ENCODE measurements at regions not wholly inside any gene's neighbourhood (a gene's known extent, or its start where the extent isn't known, plus 50 kb on each side); places are given as distances from the start of the nearest gene placed in this dataset.

DNA sequence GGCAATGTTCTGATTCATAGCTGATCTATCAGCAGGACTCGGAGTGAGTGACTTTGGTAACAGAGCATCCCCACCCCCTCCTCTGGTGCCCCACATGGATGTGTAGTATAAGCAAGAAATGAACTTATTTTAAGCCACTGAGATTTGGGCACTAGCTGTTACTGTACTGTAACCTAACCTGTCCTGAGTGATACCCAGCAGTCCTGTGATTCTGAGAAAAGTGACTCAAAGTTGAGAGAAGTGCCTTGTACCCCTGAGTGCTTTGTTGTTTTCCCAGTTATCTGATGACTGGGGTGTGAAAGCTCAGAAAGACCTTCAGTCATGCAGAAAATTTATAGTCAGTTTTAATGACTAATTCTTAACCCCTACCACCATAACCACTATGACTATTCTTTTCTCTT, 439.9 kb upstream of the RBMS3 start:
- no peak overlapping the region for H3K4me3 ChIP-seq (ENCODE audit: low read length)
- no peak overlapping the region for H3K4me2 ChIP-seq (ENCODE audit: low read length)
- no peaks in the 10 kb centered on the region for H3K9me3 ChIP-seq (ENCODE audit: control insufficient read depth, insufficient read depth, low read length)
- TF ChIP-seq EZH2phosphoT487 (IDR thresholded peaks at IDR 0.05; ENCODE audit: borderline replicate concordance, low read length) = no peak
- TF ChIP-seq, protein P1, sequence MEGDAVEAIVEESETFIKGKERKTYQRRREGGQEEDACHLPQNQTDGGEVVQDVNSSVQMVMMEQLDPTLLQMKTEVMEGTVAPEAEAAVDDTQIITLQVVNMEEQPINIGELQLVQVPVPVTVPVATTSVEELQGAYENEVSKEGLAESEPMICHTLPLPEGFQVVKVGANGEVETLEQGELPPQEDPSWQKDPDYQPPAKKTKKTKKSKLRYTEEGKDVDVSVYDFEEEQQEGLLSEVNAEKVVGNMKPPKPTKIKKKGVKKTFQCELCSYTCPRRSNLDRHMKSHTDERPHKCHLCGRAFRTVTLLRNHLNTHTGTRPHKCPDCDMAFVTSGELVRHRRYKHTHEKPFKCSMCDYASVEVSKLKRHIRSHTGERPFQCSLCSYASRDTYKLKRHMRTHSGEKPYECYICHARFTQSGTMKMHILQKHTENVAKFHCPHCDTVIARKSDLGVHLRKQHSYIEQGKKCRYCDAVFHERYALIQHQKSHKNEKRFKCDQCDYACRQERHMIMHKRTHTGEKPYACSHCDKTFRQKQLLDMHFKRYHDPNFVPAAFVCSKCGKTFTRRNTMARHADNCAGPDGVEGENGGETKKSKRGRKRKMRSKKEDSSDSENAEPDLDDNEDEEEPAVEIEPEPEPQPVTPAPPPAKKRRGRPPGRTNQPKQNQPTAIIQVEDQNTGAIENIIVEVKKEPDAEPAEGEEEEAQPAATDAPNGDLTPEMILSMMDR (IDR thresholded peaks at IDR 0.05; ENCODE audit: low read depth, low read length, poor library complexity, severe bottlenecking) = no peak
- H3K9me2 ChIP-seq (replicated peaks; ENCODE audit: control insufficient read depth, low read length) = no peaks in the 10 kb centered on the region
- H3F3A ChIP-seq (ENCODE audit: control insufficient read depth, insufficient read depth) = no peaks in the 10 kb centered on the region
- H3K4me1 ChIP-seq (ENCODE audit: control insufficient read depth, low read length) = no peaks in the 10 kb centered on the region
- H3K27me3 ChIP-seq (ENCODE audit: control insufficient read depth, low read length) = no peaks in the 10 kb centered on the region
- no peaks in the 10 kb centered on the region for H3K79me2 ChIP-seq (ENCODE audit: control insufficient read depth, low read length)
- H3K27ac ChIP-seq (ENCODE audit: low read depth, low read length) = no peak overlapping the region
- no peaks in the 10 kb centered on the region for H4K20me1 ChIP-seq (ENCODE audit: control insufficient read depth, insufficient read depth, low read depth, low read length)
- H3K36me3 ChIP-seq (ENCODE audit: control insufficient read depth, low read length) = no peaks in the 10 kb centered on the region

DNA sequence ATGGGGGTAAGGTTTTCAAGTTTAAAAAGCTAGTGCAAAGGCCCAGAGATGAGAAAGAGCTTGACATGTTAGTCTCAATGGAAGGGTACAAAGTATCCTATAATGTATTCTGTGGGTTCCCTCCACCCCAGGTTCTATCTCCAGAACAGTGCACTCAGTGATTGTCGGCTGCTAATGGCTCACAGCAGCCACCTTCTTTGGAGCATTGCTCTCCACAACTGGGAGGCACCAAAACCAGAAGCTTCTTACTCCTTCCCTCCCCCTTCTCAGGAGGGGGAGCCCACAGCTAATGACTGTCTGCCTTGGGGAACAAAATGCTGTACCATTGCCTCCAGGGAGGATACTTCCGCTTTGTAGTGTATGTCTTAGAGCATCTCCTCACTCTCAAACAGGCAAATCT, 439.4 kb upstream of the RBMS3 start:
- Histone ChIP-seq H3K4me3 (ENCODE audit: low read length) (no peak overlapping the region), H3K9me3 (ENCODE audit: control insufficient read depth, insufficient read depth, low read length) (no peaks in the 10 kb centered on the region), H3K27me3 (ENCODE audit: control insufficient read depth, low read length) (no peaks in the 10 kb centered on the region), H3K79me2 (ENCODE audit: control insufficient read depth, low read length) (no peaks in the 10 kb centered on the region), H3K9me2 (replicated peaks; ENCODE audit: control insufficient read depth, low read length) (no peaks in the 10 kb centered on the region), H3K27ac (ENCODE audit: low read depth, low read length) (no peak overlapping the region), H3K36me3 (ENCODE audit: control insufficient read depth, low read length) (no peaks in the 10 kb centered on the region), H3K4me2 (ENCODE audit: low read length) (no peak overlapping the region), H4K20me1 (ENCODE audit: control insufficient read depth, insufficient read depth, low read depth, low read length) (no peaks in the 10 kb centered on the region), H3K4me1 (ENCODE audit: control insufficient read depth, low read length) (no peaks in the 10 kb centered on the region), H3F3A (ENCODE audit: control insufficient read depth, insufficient read depth) (no peaks in the 10 kb centered on the region)
- TF ChIP-seq EZH2phosphoT487 (IDR thresholded peaks at IDR 0.05; ENCODE audit: borderline replicate concordance, low read length) = no peak
- TF ChIP-seq, protein P1 (IDR thresholded peaks at IDR 0.05; ENCODE audit: low read depth, low read length, poor library complexity, severe bottlenecking) = no peak

GRCh38 chr3:28844298-28845005, 436.4 kb upstream of the RBMS3 start:
- H3F3A ChIP-seq (ENCODE audit: control insufficient read depth, insufficient read depth) = no peaks in the 10 kb centered on the region
- TF ChIP-seq, protein P1 (IDR thresholded peaks at IDR 0.05; ENCODE audit: low read depth, low read length, poor library complexity, severe bottlenecking) = no peak
- no peak for TF ChIP-seq EZH2phosphoT487 (IDR thresholded peaks at IDR 0.05; ENCODE audit: borderline replicate concordance, low read length)

More at GRCh38 chr3:28844298-28845005, 436.4 kb upstream of the RBMS3 start:
- no peaks in the 10 kb centered on the region for H3K79me2 ChIP-seq (ENCODE audit: control insufficient read depth, low read length)
- H3K27me3 ChIP-seq (ENCODE audit: control insufficient read depth, low read length) = no peaks in the 10 kb centered on the region
- no peaks in the 10 kb centered on the region for H3K9me2 ChIP-seq (replicated peaks; ENCODE audit: control insufficient read depth, low read length)
- H4K20me1 ChIP-seq (ENCODE audit: control insufficient read depth, insufficient read depth, low read depth, low read length) = no peaks in the 10 kb centered on the region
- no peaks in the 10 kb centered on the region for H3K9me3 ChIP-seq (ENCODE audit: control insufficient read depth, insufficient read depth, low read length)
- H3K4me3 ChIP-seq (ENCODE audit: low read length) = no peak overlapping the region
- no peaks in the 10 kb centered on the region for H3K36me3 ChIP-seq (ENCODE audit: control insufficient read depth, low read length)
- no peak overlapping the region for H3K27ac ChIP-seq (ENCODE audit: low read depth, low read length)
- H3K4me1 ChIP-seq (ENCODE audit: control insufficient read depth, low read length) = no peaks in the 10 kb centered on the region
- no peak overlapping the region for H3K4me2 ChIP-seq (ENCODE audit: low read length)

Measured in DOHH2 (cell line).